ENCODE measurements at regions not wholly inside any gene's neighbourhood (a gene's known extent, or its start where the extent isn't known, plus 50 kb on each side); places are given as distances from the start of the nearest gene placed in this dataset.

DNA sequence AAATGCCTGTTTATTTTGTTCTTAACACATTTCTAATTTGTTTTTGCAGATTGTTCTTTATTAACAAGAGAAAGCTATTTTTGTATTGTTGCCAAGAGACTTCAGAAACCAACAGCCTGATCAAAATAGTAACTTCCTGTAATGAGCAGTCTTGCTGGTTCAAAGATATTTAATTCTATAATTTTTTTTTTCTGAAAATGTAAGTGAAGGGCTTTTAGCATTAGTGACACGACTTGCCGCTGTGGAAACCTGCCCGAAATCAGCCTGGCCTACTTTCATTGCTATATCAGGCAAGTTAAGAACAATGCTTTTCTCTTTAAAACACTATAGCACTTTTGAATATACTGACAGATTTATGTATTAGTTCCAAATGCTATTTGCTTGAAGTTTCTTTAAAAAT lies 374.3 kb downstream of the EFNB2 start:
- DNase-seq = no peak

DNA sequence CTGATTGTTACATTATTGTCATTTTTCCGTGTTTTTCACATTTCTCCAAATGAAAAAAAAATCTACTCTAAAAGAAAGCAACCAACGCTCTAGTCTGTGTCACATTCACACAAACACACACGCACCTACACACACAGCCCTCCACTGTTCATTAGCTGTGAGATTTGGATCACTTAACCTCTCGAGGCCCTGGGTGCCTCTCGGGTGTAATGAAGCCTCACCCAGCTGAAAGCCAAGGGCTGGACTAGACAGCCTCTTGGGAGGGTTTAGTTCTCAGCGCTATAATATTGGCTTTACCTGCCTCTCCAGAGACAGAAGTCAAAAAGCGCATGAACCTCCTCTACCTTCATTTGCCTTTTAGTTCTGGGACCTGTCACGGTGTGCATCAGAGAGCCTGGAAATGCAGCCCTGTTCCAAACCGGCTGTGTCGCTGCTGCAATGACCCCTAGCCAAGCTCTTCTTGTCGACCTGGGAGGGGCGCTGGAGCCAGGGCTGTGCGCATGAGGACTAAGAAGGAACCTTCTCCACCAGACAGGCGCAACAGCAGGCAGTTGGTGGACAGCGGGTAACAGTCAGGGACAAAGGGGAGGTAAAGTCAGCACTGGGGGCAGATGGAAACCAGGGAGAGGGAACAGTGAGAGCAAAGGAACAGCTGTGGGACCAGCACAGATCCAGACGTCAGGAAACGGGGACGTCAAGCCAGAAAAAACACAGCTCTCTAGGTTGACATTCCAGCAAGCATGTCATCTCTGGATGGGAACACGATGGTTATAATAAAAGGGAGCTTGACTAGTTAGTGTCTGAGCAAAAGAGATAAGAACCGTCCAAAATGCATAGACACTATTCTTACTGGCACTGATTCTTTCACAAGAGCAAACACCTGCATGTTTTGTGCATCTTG lies 375.9 kb downstream of the EFNB2 start:
- DNase-seq = no peak

DNA sequence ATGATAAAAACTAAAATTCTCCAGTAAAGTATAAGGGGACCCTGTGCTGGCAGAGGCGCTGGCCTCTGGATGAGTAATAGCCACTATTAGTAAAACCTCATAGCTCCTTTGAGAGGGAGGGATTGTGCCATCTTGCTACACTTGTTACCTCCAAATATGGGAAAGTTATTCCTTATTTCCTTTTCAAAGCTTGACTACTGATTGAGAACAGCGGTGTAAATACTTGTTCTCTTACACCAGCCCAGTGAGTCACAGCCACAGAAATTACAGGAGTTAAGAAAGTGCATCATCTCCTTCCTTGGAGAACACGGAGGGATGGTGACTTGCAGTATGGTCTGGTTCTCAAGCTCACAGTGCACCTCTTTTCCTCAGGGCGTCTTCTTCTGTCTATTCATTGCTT lies 379.0 kb downstream of the EFNB2 start:
- DNase-seq = peak; percentile 0 to 18

DNA sequence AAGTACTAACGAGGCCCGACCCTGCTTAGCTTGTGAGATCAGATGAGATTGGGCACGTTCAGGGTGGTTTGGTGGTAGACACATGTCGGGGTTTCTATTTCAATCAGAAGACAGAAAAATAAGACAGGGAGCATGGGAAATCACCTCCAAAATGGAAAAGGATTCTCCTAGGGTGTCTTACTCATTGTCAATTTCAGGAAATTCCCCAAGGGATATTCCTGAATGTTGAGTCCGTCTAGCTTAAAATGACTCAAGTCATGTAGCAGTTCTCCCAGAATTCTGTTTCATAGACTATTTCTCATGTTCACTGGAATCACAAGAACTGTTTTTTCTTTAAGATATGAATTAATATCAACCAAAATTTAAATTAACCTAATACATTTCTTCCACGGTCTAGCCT lies 380.1 kb downstream of the EFNB2 start:
- DNase-seq = no peak

DNA sequence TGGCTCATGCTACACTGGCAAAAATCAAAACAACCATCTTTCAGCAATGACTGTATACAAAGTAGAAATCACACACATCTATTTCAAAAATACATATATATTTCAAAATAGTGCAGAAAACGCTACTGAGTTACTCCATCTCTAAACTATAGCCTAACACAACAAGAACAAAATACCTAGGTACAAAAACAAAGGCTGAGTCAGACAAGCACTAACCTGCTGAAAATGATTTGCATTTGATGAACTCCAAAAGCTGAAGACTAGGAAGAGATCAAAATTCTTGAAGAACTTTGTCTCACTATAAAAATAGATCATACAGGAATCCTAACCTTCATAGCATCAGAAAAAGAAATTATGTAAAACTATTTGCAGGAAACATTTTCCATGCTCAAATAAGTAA lies 381.6 kb downstream of the EFNB2 start:
- DNase-seq = no peak

DNA sequence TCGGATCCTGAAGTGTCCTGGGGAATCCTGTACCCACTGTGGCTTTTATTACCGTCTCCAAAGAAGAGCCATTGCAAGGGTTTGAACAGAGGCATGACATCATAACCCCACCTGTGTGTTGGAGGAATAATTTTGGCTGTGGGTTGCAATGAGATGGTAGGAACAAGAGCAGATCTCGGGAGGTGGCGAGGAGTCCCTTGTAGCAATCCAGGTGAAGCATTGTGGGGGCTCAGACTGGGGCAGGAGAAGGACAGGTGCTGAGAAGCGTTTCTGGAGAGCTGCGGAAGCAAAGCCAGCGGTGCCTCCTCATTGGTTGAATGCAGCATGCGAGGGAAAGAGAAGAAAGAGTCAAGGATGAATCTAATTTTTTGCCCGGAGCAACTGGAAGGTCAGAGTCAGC lies 382.4 kb downstream of the EFNB2 start:
- no peak for DNase-seq

DNA sequence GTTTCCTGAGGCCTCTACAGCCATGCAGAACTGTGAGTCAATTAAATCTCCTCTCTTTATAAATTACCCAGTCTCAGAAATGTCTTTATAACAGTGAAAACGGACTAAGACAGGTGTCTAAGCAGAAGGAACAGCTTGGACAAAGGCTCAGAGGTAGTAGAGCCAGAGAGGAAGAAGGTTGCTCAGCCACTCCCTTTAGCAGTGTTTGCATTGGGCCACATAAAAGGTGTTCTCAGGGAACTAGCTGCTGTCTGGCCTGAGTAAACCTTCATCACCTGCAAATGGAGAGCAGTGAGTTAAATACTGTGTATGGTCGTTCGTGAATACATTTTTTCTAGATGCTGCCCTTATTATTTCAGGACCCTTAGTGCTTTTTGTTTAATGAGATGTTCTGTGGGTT lies 383.4 kb downstream of the EFNB2 start:
- DNase-seq = no peak

DNA sequence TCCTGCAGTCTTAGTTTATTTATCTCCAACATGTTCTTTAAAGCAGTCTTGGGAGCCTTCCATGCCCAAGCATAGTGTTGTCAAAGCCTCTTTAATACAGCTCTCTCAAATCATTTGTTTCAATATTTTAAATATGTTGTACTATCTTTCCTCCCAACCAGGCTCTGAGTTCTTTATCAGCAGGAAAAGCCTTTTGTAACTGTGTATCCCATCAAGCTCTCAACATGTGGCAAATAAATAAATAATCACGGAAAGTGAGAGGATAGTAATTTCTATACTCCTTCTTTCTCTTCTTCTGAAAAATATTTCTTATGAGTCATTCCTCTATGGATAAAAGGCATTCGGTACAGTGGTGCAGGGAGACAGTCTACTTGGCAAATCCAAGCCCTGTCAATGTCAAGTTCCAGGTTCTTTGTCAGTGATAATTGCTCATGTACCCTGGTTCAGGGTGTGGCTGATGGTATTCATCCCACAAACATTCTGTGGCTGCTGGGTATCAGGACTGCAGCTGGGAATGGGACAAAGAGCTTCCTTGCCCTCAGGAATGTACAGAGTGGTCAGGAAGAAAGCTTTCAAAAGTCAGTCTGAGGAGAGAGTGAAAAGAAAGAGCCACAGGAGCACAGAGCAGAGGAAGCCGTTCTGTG lies 384.3 kb downstream of the EFNB2 start:
- DNase-seq = peak; percentile 3 to 32

DNA sequence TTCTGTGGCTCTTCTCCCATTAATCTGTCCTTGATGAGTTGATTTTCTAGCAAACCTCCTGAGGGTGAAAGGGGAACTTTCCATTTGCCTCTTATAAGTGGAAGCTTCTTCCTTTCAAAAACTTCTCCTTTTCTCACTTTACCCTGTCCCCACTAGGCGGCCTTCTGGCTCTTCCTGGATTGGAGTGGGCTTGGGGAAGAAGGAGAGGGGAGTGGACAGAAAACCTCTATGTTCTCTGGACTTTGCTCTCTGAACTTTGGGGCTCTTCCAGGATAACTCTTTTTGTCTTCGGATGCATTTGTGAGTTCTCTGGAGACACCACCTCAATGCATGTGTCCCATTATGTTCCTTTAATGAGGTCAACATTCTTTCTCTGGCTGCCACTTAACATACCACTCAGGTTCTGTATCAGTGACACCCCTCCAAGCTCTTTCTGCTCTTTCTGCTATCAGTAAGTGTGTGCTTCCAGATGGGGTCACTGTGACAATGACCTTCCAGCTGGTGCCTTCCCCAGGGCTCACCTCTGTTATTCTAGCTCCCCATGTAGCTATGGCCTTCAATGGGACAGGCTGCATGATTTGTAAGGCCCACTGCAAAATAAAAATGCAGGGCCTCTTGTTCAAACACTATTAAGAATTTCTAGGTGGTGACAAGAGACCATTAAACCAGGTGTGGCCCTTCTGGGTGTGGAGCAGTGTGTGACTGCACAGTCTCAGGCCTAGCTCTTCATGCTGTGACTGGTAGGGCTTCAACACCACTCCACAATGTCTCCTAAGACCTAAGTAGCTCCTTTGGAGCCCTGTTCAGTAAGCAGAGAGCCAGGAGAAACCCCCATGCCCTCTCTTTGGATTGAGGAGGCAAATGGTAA lies 389.2 kb downstream of the EFNB2 start:
- DNase-seq = no peak

DNA sequence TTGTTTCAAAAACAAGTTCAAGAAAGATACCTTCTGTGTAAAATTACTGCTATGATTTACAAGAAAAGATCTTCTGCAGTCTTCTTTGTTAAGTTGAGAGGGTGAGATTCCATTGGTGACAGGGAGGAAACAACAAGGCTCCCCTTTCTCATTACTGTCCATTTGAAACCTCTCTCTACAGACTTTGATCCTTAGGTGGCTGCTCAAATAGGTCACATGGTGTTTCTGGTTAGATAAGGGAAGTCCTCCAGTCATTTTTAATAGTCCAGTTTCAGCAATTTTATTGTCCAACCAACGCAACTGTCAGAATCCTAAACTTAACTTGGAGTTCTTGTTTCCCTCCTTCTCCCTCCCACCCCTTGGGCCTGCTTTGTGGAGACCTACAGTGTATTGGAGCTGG lies 390.4 kb downstream of the EFNB2 start:
- no peak for DNase-seq

DNA sequence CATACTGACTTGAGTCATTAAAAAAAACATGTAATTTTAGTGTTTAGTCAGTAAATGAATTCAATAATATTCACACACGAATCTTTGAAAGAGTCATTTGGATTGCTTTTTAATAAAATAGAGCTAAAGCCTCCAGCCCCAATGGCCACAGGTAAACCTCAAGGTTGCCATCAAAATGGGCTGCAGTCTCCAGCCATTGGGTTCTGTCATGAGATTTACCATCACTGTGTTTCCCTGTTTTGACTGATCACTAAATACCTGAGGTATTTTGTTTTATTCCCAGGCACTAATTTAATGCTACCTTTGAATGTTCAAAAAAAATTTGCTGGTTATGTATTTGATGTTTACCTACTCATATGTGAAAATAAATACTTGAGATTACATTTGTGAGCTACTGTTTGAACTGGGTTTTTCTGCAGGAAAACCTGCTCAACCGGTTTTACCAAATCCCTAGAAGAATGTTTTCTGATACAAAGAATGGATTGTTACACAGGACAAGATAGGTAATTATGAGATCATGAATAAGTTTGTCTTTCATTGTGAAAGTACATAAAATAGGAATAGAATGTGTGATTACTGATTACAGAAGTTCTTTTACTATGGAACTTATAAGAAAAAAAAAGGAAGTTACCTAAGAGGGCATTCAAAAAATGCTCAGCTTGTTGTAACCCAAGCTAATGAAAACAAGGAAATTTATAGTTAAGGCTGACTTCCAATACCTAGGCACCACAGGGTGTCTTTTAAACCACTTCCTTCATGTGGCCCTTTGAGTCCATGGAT lies 391.3 kb downstream of the EFNB2 start:
- no peak for DNase-seq

DNA sequence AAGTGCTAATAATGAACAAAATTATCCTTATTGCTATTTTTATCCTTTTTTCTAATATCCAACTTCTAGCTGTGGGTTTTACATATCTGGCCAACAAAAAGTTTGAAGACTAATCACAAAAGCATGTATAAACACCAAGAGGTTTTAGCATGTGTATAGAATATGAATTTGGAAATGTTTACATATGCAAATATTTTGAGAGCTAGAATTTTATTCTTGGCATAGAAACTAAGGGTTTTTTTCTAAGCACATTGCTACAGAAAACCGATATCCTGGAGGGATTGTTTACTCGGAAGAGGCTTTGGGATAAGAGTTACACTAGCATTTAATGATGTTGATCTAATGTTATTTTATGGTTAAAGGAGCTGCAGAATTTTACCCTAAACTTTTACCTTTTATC lies 392.1 kb downstream of the EFNB2 start:
- DNase-seq = no peak

DNA sequence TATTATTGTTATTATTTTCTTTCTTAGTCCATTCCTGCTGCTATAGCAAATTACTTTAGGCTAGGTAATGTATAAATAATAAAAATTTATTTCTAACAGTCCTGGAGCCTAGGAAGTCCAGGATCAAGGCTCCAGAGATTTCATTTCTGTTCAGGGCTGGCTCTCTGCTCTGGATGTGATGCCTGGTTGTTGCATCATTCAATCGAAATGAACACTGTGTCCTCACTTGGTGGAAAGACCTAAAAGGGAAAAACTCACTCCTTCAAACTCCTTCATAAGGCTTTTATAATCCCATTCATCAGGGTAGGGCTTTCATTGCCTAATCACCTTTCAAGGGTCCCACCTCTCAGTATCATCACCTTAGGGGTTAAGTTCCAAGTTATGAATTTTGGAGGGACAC lies 395.0 kb downstream of the EFNB2 start:
- no peak for DNase-seq

DNA sequence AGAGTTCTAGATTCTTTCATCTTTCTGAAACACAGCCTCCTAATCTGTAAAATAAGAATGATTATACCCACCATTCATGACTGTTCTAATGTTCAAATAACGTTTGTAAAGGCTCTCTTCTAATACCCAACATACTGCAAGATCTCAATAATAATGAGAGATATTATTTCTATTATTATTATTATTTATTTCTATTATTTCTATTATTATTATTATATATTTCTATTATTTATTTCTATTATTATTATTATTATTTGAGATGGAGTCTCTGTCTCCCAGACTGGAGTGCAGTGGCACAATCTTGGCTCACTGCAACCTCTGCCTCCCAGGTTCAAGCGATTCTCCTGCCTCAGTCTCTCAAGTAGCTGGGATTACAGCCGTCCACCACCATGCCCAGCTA lies 395.5 kb downstream of the EFNB2 start:
- DNase-seq = no peak

DNA sequence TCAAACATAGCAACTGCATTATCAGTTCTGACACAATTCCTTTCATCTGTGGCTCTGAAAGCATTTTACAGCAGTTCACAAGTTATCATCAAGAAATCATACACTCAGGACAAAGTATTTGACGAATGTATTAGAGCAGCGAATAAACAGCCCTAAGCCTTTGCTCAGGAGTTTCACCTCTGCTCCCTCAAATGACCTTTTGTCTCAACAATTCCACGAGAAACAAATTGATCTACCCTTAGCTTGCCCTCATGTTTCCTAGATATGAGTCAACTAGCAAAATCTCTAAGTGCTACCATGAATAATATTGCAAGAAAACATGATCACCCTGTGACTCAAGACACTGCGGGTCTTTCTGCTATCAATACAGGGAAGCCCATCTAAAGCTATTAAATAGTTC lies 396.1 kb downstream of the EFNB2 start:
- no peak for DNase-seq

DNA sequence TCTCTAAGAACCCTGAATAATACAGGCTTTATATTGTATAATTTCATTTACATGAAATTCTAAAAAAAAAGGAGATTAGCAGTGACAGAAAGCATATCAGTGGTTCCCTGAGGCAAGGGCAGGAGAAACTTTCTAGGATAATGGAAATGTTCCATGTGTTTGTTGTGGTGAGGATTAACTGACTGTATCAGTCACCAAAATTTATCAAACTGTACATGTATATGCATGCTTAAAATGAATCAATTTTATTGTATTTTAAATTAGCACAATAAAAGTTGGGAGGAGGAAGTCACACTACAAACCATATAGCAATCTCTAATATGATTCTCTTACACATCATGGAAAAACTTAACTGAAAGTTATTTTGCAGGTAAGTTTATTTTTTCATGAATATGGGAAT lies 396.8 kb downstream of the EFNB2 start:
- DNase-seq = no peak

DNA sequence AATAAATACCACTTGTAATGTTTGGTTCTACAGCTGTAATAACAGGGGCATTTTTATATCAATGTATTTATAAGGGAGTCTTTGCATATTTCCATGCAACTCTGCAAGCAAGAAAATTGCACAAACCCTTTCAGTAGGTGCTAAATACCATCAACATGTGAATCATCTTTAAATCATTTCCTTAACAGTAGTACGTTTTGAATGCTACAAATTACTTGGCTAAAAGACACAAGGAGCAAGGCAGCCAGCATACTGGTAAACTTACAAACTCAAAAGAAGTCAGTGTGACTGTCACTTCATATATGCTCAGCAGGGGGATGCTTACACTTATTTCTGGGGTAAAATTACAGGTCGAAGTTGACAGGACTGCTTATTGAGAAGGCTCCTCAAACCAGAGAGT lies 402.4 kb downstream of the EFNB2 start:
- peak in 1 of 2 experiments; percentile 0 for DNase-seq

DNA sequence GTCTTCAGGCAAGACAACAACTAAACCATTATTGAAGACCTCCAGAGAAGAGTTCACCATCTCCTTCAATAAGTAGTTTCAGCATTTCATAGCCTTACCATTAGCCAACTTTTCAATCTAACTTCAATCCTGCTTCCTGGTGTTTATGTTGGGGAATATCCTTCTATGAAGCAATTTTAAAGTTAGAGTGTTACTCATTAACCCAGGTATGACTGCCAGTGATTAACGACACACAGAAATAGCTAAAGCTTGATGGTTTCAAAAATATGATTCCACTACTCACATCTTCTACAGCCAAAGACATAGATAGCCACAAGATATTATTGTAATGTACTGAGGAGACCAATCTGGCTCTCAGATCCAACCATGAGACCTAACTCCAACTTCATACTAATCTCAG lies 403.2 kb downstream of the EFNB2 start:
- no peak for DNase-seq

DNA sequence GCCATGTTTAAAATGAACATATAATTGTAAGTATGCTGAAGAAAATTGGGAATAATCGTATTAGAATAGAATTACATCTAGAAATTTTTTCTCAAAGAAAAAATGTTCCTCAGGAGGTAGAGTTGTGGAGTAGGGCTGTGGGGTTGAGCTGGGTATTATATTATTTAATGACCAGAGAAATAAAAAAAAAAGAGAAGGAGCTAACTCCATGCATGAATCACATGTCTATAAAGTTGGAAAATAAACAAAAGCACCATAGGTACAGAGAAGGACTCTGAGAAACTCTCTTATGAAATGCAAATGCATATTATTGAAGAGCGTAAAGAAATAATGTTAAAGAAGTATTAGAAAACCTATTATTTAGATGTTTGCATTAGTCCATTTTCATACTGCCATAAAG lies 405.5 kb downstream of the EFNB2 start:
- no peak for DNase-seq

DNA sequence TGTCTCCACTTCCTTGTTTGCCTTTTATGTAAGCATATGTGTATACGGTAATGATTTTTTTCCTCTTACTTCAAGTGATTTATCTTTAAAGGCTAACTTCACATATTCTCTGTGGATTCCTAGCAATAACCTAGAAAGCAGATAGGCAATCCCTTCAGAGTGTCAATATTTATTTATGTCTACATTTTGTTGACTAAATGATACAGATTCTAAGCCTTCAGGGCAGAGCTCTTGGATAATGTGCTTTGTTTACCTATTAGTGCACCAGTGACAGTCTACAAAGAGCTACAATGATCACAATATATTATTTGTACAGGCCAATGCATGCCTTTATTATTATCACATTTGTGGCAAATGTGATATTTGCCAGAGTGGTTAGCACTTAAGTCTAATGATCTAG lies 406.2 kb downstream of the EFNB2 start:
- DNase-seq = no peak

DNA sequence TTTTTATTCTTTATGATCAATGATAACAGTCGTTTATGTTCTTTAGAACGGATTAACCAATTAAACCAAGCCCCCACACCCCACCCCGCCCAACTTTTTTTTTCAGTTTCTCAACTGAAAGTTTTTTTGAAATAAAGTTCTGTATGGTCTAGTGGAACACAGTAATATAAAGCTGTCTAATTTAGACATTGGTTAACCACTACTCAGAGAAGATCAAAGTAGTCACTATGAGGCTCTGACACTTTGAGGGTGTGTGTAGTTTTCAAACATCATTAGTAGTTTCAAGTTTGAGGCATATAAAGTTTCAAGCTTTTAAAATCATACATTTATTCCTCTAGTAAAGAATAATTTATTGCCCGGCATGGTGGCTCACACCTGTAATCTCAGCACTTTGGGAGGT lies 413.2 kb downstream of the EFNB2 start:
- no peak for DNase-seq

DNA sequence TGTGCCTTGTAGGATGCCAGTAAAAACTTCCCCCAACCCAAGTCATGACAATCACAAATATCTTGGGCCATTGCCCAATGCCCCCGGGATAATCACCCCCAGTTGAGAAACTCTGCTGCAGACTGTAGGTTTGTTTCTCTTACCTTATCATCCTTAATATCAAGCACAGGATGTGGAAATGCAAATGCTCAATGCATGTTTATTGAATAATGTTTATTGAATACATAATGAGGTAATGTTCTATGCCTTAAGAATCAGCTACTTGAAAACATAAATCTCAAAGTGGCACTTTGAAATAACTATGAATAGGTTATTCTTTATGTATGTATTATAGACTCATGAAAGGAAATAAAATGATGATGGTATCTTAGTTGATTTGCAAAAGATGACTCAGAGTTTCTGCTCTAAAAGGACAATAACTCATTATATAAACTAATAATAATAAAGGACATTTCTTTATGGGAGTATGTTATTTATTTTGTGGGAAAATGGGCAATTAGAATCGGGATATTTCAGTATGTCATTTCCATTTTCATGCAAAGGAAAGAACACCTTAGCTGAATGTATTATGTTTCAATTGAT lies 414.2 kb downstream of the EFNB2 start:
- no peak for DNase-seq
